ENCODE measurements at regions not wholly inside any gene's neighbourhood (a gene's known extent, or its start where the extent isn't known, plus 50 kb on each side); places are given as distances from the start of the nearest gene placed in this dataset.

- Histone ChIP-seq H3K27ac (ENCODE audit: low read depth, low read length) (no peak overlapping the region), H3K27me3 (ENCODE audit: control insufficient read depth in 1 of 2, insufficient read depth in 2 of 2, low read length in 2 of 2) (peaks cover 0 to under 1% of the 10 kb centered on the region in 2 donors), H3K9me3 (ENCODE audit: control insufficient read depth in 1 of 2, low read length in 2 of 2) (no peaks in the 10 kb centered on the region), H3K36me3 (ENCODE audit: control insufficient read depth in 1 of 2, insufficient read depth in 2 of 2, low read length in 2 of 2) (no peaks in the 10 kb centered on the region), H3K9ac (ENCODE audit: low read depth in 1 of 2, low read length in 2 of 2) (no peak overlapping the region), H3K4me3 (ENCODE audit: low read depth in 1 of 2, low read length in 2 of 2) (no peak overlapping the region), H3K4me1 (ENCODE audit: control insufficient read depth in 1 of 2, insufficient read depth in 2 of 2, low read length in 2 of 2) (peaks cover 7% of the 10 kb centered on the region in 2 donors)
Observed at GRCh38 chr6:40710626-40711330, 123.6 kb upstream of the LRFN2 start.

GRCh38 chr6:40708049-40708448 lies 120.9 kb upstream of the LRFN2 start:
- Histone ChIP-seq H3K36me3 (ENCODE audit: control insufficient read depth in 1 of 2, insufficient read depth in 2 of 2, low read length in 2 of 2) (no peaks in the 10 kb centered on the region), H3K9ac (ENCODE audit: low read depth in 1 of 2, low read length in 2 of 2) (no peak overlapping the region), H3K9me3 (ENCODE audit: control insufficient read depth in 1 of 2, low read length in 2 of 2) (no peaks in the 10 kb centered on the region)

GRCh38 chr6:40706178-40706577 lies 119.0 kb upstream of the LRFN2 start:
- H3K36me3 ChIP-seq (ENCODE audit: control insufficient read depth in 1 of 2, insufficient read depth in 2 of 2, low read length in 2 of 2) = no peaks in the 10 kb centered on the region
- peaks cover 0 to 3% of the 10 kb centered on the region in 2 donors for H3K27me3 ChIP-seq (ENCODE audit: control insufficient read depth in 1 of 2, insufficient read depth in 2 of 2, low read length in 2 of 2)
- no peaks in the 10 kb centered on the region for H3K9me3 ChIP-seq (ENCODE audit: control insufficient read depth in 1 of 2, low read length in 2 of 2)
- no peak overlapping the region for H3K27ac ChIP-seq (ENCODE audit: low read depth, low read length)
- H3K4me1 ChIP-seq (ENCODE audit: control insufficient read depth in 1 of 2, insufficient read depth in 2 of 2, low read length in 2 of 2) = no peaks in the 10 kb centered on the region
- no peak overlapping the region for H3K4me3 ChIP-seq (ENCODE audit: low read depth in 1 of 2, low read length in 2 of 2)
- no peak overlapping the region for H3K9ac ChIP-seq (ENCODE audit: low read depth in 1 of 2, low read length in 2 of 2)

More at GRCh38 chr6:40708049-40708448, 120.9 kb upstream of the LRFN2 start:
- Histone ChIP-seq H3K4me1 (ENCODE audit: control insufficient read depth in 1 of 2, insufficient read depth in 2 of 2, low read length in 2 of 2) (no peaks in the 10 kb centered on the region), H3K27ac (ENCODE audit: low read depth, low read length) (no peak overlapping the region), H3K4me3 (ENCODE audit: low read depth in 1 of 2, low read length in 2 of 2) (no peak overlapping the region), H3K27me3 (ENCODE audit: control insufficient read depth in 1 of 2, insufficient read depth in 2 of 2, low read length in 2 of 2) (peaks cover 0 to 3% of the 10 kb centered on the region in 2 donors)

- Histone ChIP-seq H3K4me3 (ENCODE audit: low read depth in 1 of 2, low read length in 2 of 2) (no peak overlapping the region), H3K27me3 (ENCODE audit: control insufficient read depth in 1 of 2, insufficient read depth in 2 of 2, low read length in 2 of 2) (peaks cover 0 to 6% of the 10 kb centered on the region in 2 donors), H3K27ac (ENCODE audit: low read depth, low read length) (no peak overlapping the region), H3K36me3 (ENCODE audit: control insufficient read depth in 1 of 2, insufficient read depth in 2 of 2, low read length in 2 of 2) (no peaks in the 10 kb centered on the region), H3K9me3 (ENCODE audit: control insufficient read depth in 1 of 2, low read length in 2 of 2) (no peaks in the 10 kb centered on the region), H3K4me1 (ENCODE audit: control insufficient read depth in 1 of 2, insufficient read depth in 2 of 2, low read length in 2 of 2) (no peaks in the 10 kb centered on the region), H3K9ac (ENCODE audit: low read depth in 1 of 2, low read length in 2 of 2) (no peak overlapping the region)
Observed at GRCh38 chr6:40705354-40705753, 118.2 kb upstream of the LRFN2 start.

- no peak overlapping the region for H3K9ac ChIP-seq (ENCODE audit: low read depth in 1 of 2, low read length in 2 of 2)
- no peak overlapping the region for H3K4me3 ChIP-seq (ENCODE audit: low read depth in 1 of 2, low read length in 2 of 2)
- H3K4me1 ChIP-seq (ENCODE audit: control insufficient read depth in 1 of 2, insufficient read depth in 2 of 2, low read length in 2 of 2) = no peaks in the 10 kb centered on the region
- H3K9me3 ChIP-seq (ENCODE audit: control insufficient read depth in 1 of 2, low read length in 2 of 2) = no peaks in the 10 kb centered on the region
- no peak overlapping the region for H3K27ac ChIP-seq (ENCODE audit: low read depth, low read length)
- peaks cover 0 to 6% of the 10 kb centered on the region in 2 donors for H3K27me3 ChIP-seq (ENCODE audit: control insufficient read depth in 1 of 2, insufficient read depth in 2 of 2, low read length in 2 of 2)
- H3K36me3 ChIP-seq (ENCODE audit: control insufficient read depth in 1 of 2, insufficient read depth in 2 of 2, low read length in 2 of 2) = no peaks in the 10 kb centered on the region
Observed at GRCh38 chr6:40701352-40702007, 114.3 kb upstream of the LRFN2 start.

- Histone ChIP-seq H3K9ac (ENCODE audit: low read depth in 1 of 2, low read length in 2 of 2) (no peak overlapping the region), H3K4me1 (ENCODE audit: control insufficient read depth in 1 of 2, insufficient read depth in 2 of 2, low read length in 2 of 2) (no peaks in the 10 kb centered on the region), H3K27me3 (ENCODE audit: control insufficient read depth in 1 of 2, insufficient read depth in 2 of 2, low read length in 2 of 2) (peaks cover 0 to 4% of the 10 kb centered on the region in 2 donors), H3K9me3 (ENCODE audit: control insufficient read depth in 1 of 2, low read length in 2 of 2) (no peaks in the 10 kb centered on the region), H3K4me3 (ENCODE audit: low read depth in 1 of 2, low read length in 2 of 2) (no peak overlapping the region), H3K36me3 (ENCODE audit: control insufficient read depth in 1 of 2, insufficient read depth in 2 of 2, low read length in 2 of 2) (no peaks in the 10 kb centered on the region), H3K27ac (ENCODE audit: low read depth, low read length) (no peak overlapping the region)
Observed at GRCh38 chr6:40700006-40700580, 112.9 kb upstream of the LRFN2 start.

GRCh38 chr6:40695750-40696415 lies 108.7 kb upstream of the LRFN2 start:
- peaks cover 0 to 4% of the 10 kb centered on the region in 2 donors for H3K27me3 ChIP-seq (ENCODE audit: control insufficient read depth in 1 of 2, insufficient read depth in 2 of 2, low read length in 2 of 2)
- no peak overlapping the region for H3K9ac ChIP-seq (ENCODE audit: low read depth in 1 of 2, low read length in 2 of 2)
- no peaks in the 10 kb centered on the region for H3K4me1 ChIP-seq (ENCODE audit: control insufficient read depth in 1 of 2, insufficient read depth in 2 of 2, low read length in 2 of 2)
- no peaks in the 10 kb centered on the region for H3K9me3 ChIP-seq (ENCODE audit: control insufficient read depth in 1 of 2, low read length in 2 of 2)
- no peaks in the 10 kb centered on the region for H3K36me3 ChIP-seq (ENCODE audit: control insufficient read depth in 1 of 2, insufficient read depth in 2 of 2, low read length in 2 of 2)
- H3K27ac ChIP-seq (ENCODE audit: low read depth, low read length) = no peak overlapping the region
- H3K4me3 ChIP-seq (ENCODE audit: low read depth in 1 of 2, low read length in 2 of 2) = no peak overlapping the region

GRCh38 chr6:40695114-40695513 lies 108.0 kb upstream of the LRFN2 start:
- no peak overlapping the region for H3K27ac ChIP-seq (ENCODE audit: low read depth, low read length)
- H3K4me1 ChIP-seq (ENCODE audit: control insufficient read depth in 1 of 2, insufficient read depth in 2 of 2, low read length in 2 of 2) = no peaks in the 10 kb centered on the region
- no peaks in the 10 kb centered on the region for H3K36me3 ChIP-seq (ENCODE audit: control insufficient read depth in 1 of 2, insufficient read depth in 2 of 2, low read length in 2 of 2)
- H3K4me3 ChIP-seq (ENCODE audit: low read depth in 1 of 2, low read length in 2 of 2) = no peak overlapping the region
- H3K9ac ChIP-seq (ENCODE audit: low read depth in 1 of 2, low read length in 2 of 2) = no peak overlapping the region
- no peaks in the 10 kb centered on the region for H3K27me3 ChIP-seq (ENCODE audit: control insufficient read depth in 1 of 2, insufficient read depth in 2 of 2, low read length in 2 of 2)
- H3K9me3 ChIP-seq (ENCODE audit: control insufficient read depth in 1 of 2, low read length in 2 of 2) = no peaks in the 10 kb centered on the region

- no peaks in the 10 kb centered on the region for H3K36me3 ChIP-seq (ENCODE audit: control insufficient read depth in 1 of 2, insufficient read depth in 2 of 2, low read length in 2 of 2)
- no peak overlapping the region for H3K9ac ChIP-seq (ENCODE audit: low read depth in 1 of 2, low read length in 2 of 2)
- H3K4me1 ChIP-seq (ENCODE audit: control insufficient read depth in 1 of 2, insufficient read depth in 2 of 2, low read length in 2 of 2) = no peaks in the 10 kb centered on the region
- no peaks in the 10 kb centered on the region for H3K9me3 ChIP-seq (ENCODE audit: control insufficient read depth in 1 of 2, low read length in 2 of 2)
- H3K27ac ChIP-seq (ENCODE audit: low read depth, low read length) = no peak overlapping the region
- no peak overlapping the region for H3K4me3 ChIP-seq (ENCODE audit: low read depth in 1 of 2, low read length in 2 of 2)
- H3K27me3 ChIP-seq (ENCODE audit: control insufficient read depth in 1 of 2, insufficient read depth in 2 of 2, low read length in 2 of 2) = no peaks in the 10 kb centered on the region
Observed at GRCh38 chr6:40693768-40694167, 106.6 kb upstream of the LRFN2 start.

- H3K4me1 ChIP-seq (ENCODE audit: control insufficient read depth in 1 of 2, insufficient read depth in 2 of 2, low read length in 2 of 2) = no peaks in the 10 kb centered on the region
- no peak overlapping the region for H3K27ac ChIP-seq (ENCODE audit: low read depth, low read length)
- H3K9me3 ChIP-seq (ENCODE audit: control insufficient read depth in 1 of 2, low read length in 2 of 2) = no peaks in the 10 kb centered on the region
- H3K36me3 ChIP-seq (ENCODE audit: control insufficient read depth in 1 of 2, insufficient read depth in 2 of 2, low read length in 2 of 2) = no peaks in the 10 kb centered on the region
- no peak overlapping the region for H3K9ac ChIP-seq (ENCODE audit: low read depth in 1 of 2, low read length in 2 of 2)
- no peak overlapping the region for H3K4me3 ChIP-seq (ENCODE audit: low read depth in 1 of 2, low read length in 2 of 2)
- no peaks in the 10 kb centered on the region for H3K27me3 ChIP-seq (ENCODE audit: control insufficient read depth in 1 of 2, insufficient read depth in 2 of 2, low read length in 2 of 2)
Observed at GRCh38 chr6:40692337-40692736, 105.2 kb upstream of the LRFN2 start.

Data from duodenal mucosa (tissue), 2 donors.